Stimulated activated CD4-positive, alpha-beta T cell treated with anti-CD3 and anti-CD28 coated beads, Interleukin-1b, Interleukin-23, amount 100 ng/mL, for 4 hours (primary cell): ENCODE measurements at regions not wholly inside any gene's neighbourhood (a gene's known extent, or its start where the extent isn't known, plus 50 kb on each side); places are given as distances from the start of the nearest gene placed in this dataset.

ENCODE experiments used
- DNase-seq, 2 donors: peaks; one replicate each; pipeline ENCODE4 v3.0.0-alpha.2; 2020; ENCODE audit warnings: low read depth in 2 of 2

- no peak for DNase-seq
Measured at GRCh38 chr2:220491670-220492069, 864.2 kb downstream of the SLC4A3 start.

- no peak for DNase-seq
Measured at GRCh38 chr2:220493871-220494525, 866.6 kb downstream of the SLC4A3 start.

- DNase-seq, result no peak
Measured at GRCh38 chr2:220496513-220496912, 869.1 kb downstream of the SLC4A3 start.

GRCh38 chr2:220499225-220499624, 871.8 kb downstream of the SLC4A3 start:
- DNase-seq, result no peak

- no peak for DNase-seq
Measured at GRCh38 chr2:220502539-220502938, 875.1 kb downstream of the SLC4A3 start.

- DNase-seq, result no peak
Measured at GRCh38 chr2:220503431-220503830, 876.0 kb downstream of the SLC4A3 start.

- DNase-seq, result no peak
Measured at GRCh38 chr2:220504938-220505503, 877.6 kb downstream of the SLC4A3 start.

- no peak for DNase-seq
Measured at GRCh38 chr2:220506466-220506865, 879.0 kb downstream of the SLC4A3 start.

- DNase-seq, result no peak
Measured at GRCh38 chr2:220509096-220509757, 881.8 kb downstream of the SLC4A3 start.

- DNase-seq, result no peak
Measured at GRCh38 chr2:220509966-220510365, 882.5 kb downstream of the SLC4A3 start.

- no peak for DNase-seq
Measured at GRCh38 chr2:220510668-220511067, 883.2 kb downstream of the SLC4A3 start.

GRCh38 chr2:220512419-220512818, 885.0 kb downstream of the SLC4A3 start:
- no peak for DNase-seq

- no peak for DNase-seq
Measured at GRCh38 chr2:220513573-220514288, 886.3 kb downstream of the SLC4A3 start.

- no peak for DNase-seq
Measured at GRCh38 chr2:220521551-220521950, 894.1 kb downstream of the SLC4A3 start.

GRCh38 chr2:220528180-220528675, 900.8 kb downstream of the SLC4A3 start:
- no peak for DNase-seq

GRCh38 chr2:220531216-220531615, 903.8 kb downstream of the SLC4A3 start:
- DNase-seq, result no peak

- DNase-seq, result no peak
Measured at GRCh38 chr2:220533485-220533884, 906.1 kb downstream of the SLC4A3 start.

GRCh38 chr2:220539481-220539880, 912.1 kb downstream of the SLC4A3 start:
- no peak for DNase-seq

GRCh38 chr2:220544049-220544448, 916.6 kb downstream of the SLC4A3 start:
- no peak for DNase-seq

- DNase-seq, result no peak
Measured at GRCh38 chr2:220550995-220551700, 923.7 kb downstream of the SLC4A3 start.

- no peak for DNase-seq
Measured at GRCh38 chr2:220552790-220553535, 925.5 kb downstream of the SLC4A3 start.
